Lower lobe of right lung (tissue), 2 donors: ENCODE measurements at regions not wholly inside any gene's neighbourhood (a gene's known extent, or its start where the extent isn't known, plus 50 kb on each side); places are given as distances from the start of the nearest gene placed in this dataset.

Experiments used
- ATAC-seq, 2 donors: fragments of 200-7000 bp; cut with Tn5 transposase; one replicate each; pipeline ENCODE4 v1.9.1; 2020 to 2022; ENCODE audit warnings: mild to moderate bottlenecking in 2 of 2, moderate library complexity in 2 of 2
- DNase-seq: peaks from one replicate; pipeline ENCODE4 v3.0.0-alpha.2; 2020
- H3K27ac ChIP-seq: fragments of 200-600 bp; one replicate; pipeline ENCODE4 v1.8.0; 2022
- H3K27me3 ChIP-seq: fragments of 200-600 bp; one replicate; pipeline ENCODE4 v1.8.0; 2022; ENCODE audit warnings: low read depth
- H3K36me3 ChIP-seq: fragments of 200-600 bp; one replicate; pipeline ENCODE4 v1.8.0; 2022; ENCODE audit warnings: mild to moderate bottlenecking
- H3K4me1 ChIP-seq: fragments of 200-600 bp; one replicate; pipeline ENCODE4 v1.8.0; 2022
- H3K4me3 ChIP-seq: fragments of 200-600 bp; one replicate; pipeline ENCODE4 v1.8.0; 2022; ENCODE audit warnings: mild to moderate bottlenecking
- H3K9me3 ChIP-seq: fragments of 200-600 bp; one replicate; pipeline ENCODE4 v1.8.0; 2022
- intact Hi-C: fragments of 100-400 bp; cut with DNase I; formaldehyde crosslinking; loops from one replicate; pipeline ENCODE4 v1.11.0; 2022
- TF ChIP-seq, protein P1 (sequence below): fragments of 200-600 bp; IDR thresholded peaks from one replicate; pipeline ENCODE4 v1.8.0; 2022; ENCODE audit warnings: antibody characterized with exemption, mild to moderate bottlenecking
- donor health status: DM: no; HTN: yes; CAD: no; lungs with severe emphysema.

DNA sequence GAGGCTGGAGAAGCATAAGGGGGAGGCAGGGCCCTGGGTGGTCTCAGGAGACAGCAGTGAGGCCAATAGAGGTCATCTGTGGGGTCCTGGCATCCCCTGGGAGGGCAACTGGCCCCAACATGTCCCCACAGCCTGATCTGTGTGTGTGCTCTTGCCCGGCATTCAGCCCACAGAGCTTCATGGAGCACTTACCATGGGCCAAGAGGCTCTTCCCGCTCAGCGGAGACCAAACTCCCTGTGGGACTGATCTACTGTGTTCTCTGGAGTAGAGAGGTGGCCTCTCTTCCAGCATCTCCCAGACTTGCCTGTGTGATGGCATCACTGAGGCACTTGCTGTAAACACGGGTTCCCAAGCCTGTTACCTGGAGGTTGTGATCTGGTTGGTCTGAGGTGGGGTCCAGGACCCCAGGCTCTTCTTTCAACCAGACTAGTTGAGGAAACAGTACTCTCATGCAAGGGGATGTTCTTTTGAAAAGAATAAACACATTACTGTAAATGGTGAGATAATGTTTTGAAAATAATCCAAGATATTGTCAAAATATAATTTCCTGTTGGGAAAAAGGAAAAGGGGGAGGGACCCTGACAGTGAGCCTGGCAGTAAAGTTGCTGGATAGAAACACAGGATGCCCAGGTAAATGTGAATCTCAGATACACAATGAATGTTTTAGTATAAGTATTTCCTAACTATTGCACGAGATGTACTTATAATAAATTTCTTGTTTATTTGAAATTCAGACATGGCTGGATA, 67.6 kb downstream of the SOWAHC start:
- Histone ChIP-seq H3K4me1 (peaks cover 43% of the 10 kb centered on the region), H3K36me3 (no peaks in the 10 kb centered on the region), H3K27ac (peak overlapping the region; percentile 49), H3K27me3 (no peaks in the 10 kb centered on the region), H3K4me3 (no peak overlapping the region), H3K9me3 (no peaks in the 10 kb centered on the region)
- ATAC-seq (no peak), DNase-seq (no peak)
- intact Hi-C loops = no loop called here
- TF ChIP-seq, protein P1, sequence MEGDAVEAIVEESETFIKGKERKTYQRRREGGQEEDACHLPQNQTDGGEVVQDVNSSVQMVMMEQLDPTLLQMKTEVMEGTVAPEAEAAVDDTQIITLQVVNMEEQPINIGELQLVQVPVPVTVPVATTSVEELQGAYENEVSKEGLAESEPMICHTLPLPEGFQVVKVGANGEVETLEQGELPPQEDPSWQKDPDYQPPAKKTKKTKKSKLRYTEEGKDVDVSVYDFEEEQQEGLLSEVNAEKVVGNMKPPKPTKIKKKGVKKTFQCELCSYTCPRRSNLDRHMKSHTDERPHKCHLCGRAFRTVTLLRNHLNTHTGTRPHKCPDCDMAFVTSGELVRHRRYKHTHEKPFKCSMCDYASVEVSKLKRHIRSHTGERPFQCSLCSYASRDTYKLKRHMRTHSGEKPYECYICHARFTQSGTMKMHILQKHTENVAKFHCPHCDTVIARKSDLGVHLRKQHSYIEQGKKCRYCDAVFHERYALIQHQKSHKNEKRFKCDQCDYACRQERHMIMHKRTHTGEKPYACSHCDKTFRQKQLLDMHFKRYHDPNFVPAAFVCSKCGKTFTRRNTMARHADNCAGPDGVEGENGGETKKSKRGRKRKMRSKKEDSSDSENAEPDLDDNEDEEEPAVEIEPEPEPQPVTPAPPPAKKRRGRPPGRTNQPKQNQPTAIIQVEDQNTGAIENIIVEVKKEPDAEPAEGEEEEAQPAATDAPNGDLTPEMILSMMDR = no peak

DNA sequence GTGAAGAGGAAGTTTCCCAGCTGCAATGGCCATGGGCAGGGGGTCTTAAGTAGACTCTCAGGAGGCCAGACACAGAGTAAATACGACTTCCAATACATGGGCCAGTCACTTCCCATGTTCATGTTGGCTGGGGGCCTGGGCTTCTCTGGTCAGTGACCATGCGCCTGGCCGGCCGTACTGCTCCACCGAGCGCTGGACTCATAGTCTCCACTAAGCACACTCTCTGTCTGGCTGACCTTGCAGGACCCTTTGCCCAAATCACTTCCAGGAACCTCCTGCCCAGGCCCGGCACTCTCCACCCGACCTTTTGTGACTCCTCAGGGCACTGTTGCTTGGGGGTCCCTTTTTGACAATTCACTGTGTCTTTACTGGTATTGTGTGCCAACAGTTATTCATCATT, 69.3 kb downstream of the SOWAHC start:
- TF ChIP-seq, protein P1 = no peak
- DNase-seq (no peak), ATAC-seq (no peak)
- H3K4me3 ChIP-seq = no peak overlapping the region
- intact Hi-C loops = no loop called here
- peaks cover 34% of the 10 kb centered on the region for H3K4me1 ChIP-seq
- no peak overlapping the region for H3K27ac ChIP-seq
- H3K27me3 ChIP-seq = no peaks in the 10 kb centered on the region
- H3K36me3 ChIP-seq = no peaks in the 10 kb centered on the region
- no peaks in the 10 kb centered on the region for H3K9me3 ChIP-seq

DNA sequence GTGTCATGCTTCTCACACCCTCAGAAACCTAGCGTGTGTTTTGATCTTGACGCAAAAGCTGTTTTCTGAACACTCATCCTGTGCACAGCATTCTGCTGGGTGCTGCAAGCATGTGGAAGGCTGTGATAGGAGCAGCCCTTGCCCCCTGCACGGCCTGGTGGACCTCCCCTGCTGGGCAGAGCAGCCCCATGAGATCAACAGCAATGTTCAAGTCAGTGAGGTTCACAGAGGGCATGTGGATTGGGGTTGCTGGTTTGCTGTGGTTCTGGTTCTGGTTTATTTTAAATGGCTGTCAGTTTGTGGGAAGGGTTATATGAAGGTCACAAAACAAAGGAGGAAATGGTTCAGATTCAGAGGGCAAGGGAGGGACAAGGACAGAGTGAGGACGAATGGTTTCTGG, 71.3 kb downstream of the SOWAHC start:
- Histone ChIP-seq H3K4me1 (peaks cover 23% of the 10 kb centered on the region), H3K36me3 (no peaks in the 10 kb centered on the region), H3K27ac (no peak overlapping the region), H3K27me3 (no peaks in the 10 kb centered on the region), H3K9me3 (no peaks in the 10 kb centered on the region), H3K4me3 (no peak overlapping the region)
- no peak for DNase-seq
- intact Hi-C loops = no loop called here
- TF ChIP-seq, protein P1 = no peak
- no peak for ATAC-seq

DNA sequence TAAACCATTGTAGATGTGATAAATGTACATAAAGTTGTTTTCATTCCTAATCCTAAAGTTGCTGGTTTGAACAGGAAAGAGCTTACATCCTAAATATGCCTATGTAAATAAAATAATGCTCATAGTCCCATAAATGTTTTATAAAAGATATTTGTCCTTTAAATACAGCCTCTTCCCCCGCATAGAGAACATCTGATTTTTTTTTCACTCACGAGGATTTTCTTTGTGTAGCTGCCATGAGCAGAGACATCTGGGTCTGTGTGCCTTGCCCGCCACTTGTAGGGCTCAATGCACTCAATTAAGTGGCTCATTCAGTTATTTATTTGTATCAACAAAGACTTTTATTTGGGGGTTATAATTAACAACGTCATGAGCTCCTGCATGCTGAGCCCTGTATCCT, 72.8 kb downstream of the SOWAHC start:
- Histone ChIP-seq H3K9me3 (no peaks in the 10 kb centered on the region), H3K4me1 (peaks cover 25% of the 10 kb centered on the region), H3K36me3 (no peaks in the 10 kb centered on the region), H3K27ac (no peak overlapping the region), H3K4me3 (no peak overlapping the region), H3K27me3 (no peaks in the 10 kb centered on the region)
- TF ChIP-seq, protein P1 = no peak
- intact Hi-C loops = no loop called here
- no peak for DNase-seq
- no peak for ATAC-seq

DNA sequence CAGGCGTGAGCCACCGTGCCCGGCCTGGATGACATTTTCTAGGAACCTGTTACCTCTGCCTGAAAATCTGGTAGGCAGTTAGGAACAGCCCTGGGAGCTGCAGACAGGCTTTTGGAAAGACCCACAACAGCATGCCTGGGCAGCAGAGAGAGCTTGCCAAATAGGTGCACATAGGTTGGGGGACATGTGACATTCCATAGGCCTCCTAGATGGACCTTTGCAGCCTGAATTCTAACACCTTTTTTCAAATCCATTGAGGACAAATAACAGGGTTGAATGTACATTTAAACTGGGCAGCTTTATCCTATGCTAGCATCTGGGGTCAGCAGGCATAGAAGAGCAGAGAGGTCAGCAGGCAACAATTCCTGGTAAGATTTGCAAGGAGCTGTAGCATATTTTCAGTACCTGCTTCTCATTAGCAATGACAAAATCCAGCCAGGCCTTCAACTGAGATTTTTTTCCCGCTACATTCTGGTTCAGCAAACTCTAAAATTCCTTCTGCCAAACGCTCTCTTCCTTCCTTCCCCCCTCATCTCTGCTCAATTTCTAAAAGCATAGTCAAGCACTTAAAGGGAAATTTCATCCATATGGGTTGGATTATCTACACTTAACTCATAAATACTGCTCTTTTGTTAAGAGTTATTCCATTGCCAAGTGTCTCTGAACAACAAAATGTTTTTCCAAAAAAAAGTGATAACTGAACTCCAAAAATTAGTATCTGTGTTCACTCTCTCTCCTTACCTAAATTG, 75.2 kb downstream of the SOWAHC start:
- H3K9me3 ChIP-seq = no peaks in the 10 kb centered on the region
- DNase-seq (no peak), ATAC-seq (no peak)
- H3K4me1 ChIP-seq = peaks cover 47% of the 10 kb centered on the region
- peak overlapping the region; percentile 82 for H3K27ac ChIP-seq
- no peaks in the 10 kb centered on the region for H3K27me3 ChIP-seq
- no peaks in the 10 kb centered on the region for H3K36me3 ChIP-seq
- intact Hi-C loops = no loop called here
- no peak overlapping the region for H3K4me3 ChIP-seq
- TF ChIP-seq, protein P1 = no peak
